Fibroblast of villous mesenchyme (primary cell): ENCODE measurements at regions not wholly inside any gene's neighbourhood (a gene's known extent, or its start where the extent isn't known, plus 50 kb on each side); places are given as distances from the start of the nearest gene placed in this dataset.
"Not testable (repeated sequence)": the region's sequence is repeated elsewhere in the genome, so short reads cannot be mapped to it uniquely, and the experiment has no call there.

Experiments used
- DNase-seq: peaks from one replicate; pipeline ENCODE4 v3.0.0-alpha.2; 2010; ENCODE audit warnings: low read depth
- H3K4me3 ChIP-seq: 2 replicates; pipeline ENCODE4 v1.5.1; 2011; ENCODE audit warnings: low read depth, mild to moderate bottlenecking, low read length
- TF ChIP-seq, protein P1 (sequence below): IDR thresholded peaks from 2 replicates; pipeline ENCODE4 v1.5.1; 2012; ENCODE audit warnings: low read depth, mild to moderate bottlenecking, low read length; ENCODE audit not compliant: insufficient read depth

- DNase-seq = no peak
- TF ChIP-seq, protein P1, sequence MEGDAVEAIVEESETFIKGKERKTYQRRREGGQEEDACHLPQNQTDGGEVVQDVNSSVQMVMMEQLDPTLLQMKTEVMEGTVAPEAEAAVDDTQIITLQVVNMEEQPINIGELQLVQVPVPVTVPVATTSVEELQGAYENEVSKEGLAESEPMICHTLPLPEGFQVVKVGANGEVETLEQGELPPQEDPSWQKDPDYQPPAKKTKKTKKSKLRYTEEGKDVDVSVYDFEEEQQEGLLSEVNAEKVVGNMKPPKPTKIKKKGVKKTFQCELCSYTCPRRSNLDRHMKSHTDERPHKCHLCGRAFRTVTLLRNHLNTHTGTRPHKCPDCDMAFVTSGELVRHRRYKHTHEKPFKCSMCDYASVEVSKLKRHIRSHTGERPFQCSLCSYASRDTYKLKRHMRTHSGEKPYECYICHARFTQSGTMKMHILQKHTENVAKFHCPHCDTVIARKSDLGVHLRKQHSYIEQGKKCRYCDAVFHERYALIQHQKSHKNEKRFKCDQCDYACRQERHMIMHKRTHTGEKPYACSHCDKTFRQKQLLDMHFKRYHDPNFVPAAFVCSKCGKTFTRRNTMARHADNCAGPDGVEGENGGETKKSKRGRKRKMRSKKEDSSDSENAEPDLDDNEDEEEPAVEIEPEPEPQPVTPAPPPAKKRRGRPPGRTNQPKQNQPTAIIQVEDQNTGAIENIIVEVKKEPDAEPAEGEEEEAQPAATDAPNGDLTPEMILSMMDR = no peak
- H3K4me3 ChIP-seq = no peak overlapping the region
These were observed 364.5 kb upstream of the BOD1L1 start for GRCh38 chr4:13992041-13992440.

DNA sequence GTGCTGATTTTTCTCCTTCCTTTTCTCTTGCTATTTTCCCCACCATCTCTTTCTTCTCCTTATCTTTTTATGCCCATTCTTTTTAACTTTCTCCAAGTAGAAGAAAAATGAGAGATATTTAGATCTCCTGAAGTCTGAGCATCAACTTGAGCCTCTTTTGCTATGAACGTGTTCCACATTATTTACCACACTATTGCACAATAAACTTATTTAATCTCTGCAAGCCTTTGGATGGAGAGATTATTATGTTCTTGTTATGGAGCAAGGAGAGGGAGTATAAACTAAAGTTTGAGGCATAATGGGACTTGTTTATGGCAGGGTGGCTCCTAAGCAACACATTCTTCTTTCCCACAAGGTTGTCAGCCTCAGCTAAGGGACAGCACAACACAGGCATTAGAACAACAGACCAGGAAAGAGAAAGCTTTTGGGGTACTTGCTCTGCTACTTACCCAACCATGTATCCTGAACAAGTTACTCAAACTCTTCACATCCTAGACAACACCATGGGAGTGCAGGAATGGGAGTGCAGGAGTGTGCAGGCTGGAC, 365.5 kb upstream of the BOD1L1 start:
- peak; percentile 63 for DNase-seq
- no peak overlapping the region for H3K4me3 ChIP-seq
- TF ChIP-seq, protein P1 = no peak

GRCh38 chr4:13994016-13994415, 366.5 kb upstream of the BOD1L1 start:
- no peak overlapping the region for H3K4me3 ChIP-seq
- no peak for DNase-seq
- TF ChIP-seq, protein P1 = no peak

- H3K4me3 ChIP-seq = no peak overlapping the region
- no peak for DNase-seq
- TF ChIP-seq, protein P1 = no peak
These were observed 371.4 kb upstream of the BOD1L1 start for GRCh38 chr4:13998850-13999445.

DNA sequence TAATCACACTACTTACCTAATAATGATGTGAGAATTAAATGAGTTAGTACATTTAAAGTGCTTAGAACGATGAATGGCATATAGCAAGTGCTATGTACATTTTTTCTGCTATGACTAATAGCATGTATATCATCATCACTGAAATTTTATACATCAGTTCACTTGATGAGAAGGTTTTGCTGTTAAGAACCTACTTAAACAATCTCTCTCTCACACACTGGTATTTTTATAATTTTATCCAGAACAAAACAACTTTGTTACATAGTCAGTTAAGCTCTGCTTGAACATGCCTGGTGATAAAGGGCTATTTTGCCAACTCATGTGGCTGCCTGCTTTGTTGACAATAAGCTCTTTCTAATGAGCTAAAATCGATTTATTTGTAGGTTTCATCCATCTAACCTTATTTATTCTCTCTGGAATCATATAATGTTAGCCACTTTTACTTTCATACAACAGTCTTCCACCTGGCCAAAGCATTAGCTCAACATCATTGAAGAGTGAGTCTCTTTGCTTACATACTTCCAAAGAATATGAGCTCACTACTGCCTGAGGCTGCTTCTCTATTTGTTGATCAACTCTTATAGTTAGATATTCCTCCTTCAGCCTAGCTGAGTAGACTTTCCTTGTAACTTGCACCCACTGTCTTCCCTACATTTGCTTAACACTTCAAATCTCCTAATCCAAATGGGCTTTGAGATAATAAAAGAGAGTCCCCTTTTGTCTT, 372.7 kb upstream of the BOD1L1 start:
- H3K4me3 ChIP-seq = no peak overlapping the region
- TF ChIP-seq, protein P1 = no peak
- DNase-seq = no peak

DNA sequence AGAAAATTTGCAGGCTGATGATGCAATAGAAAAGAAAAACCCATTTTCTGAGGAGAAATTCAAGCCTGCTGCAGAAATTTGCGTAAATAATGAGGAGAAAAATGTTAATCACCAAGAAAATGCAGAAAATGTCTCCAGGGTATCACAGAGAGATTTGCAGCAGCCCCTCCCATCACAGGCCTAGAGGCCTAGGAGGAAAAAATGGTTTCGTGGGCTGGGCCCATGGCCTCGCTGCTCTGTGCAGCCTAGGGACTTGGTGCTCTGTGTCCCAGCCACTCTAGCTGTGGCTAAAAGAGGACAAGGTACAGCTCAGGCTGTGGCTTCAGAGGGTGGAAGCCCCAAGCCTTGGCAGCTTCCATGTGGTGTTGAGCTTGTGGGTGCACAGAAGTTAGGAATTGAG, 374.8 kb upstream of the BOD1L1 start:
- not testable (repeated sequence) for DNase-seq, H3K4me3 ChIP-seq

- TF ChIP-seq, protein P1 = no peak
- H3K4me3 ChIP-seq = no peak overlapping the region
- DNase-seq = no peak
These were observed 381.0 kb upstream of the BOD1L1 start for GRCh38 chr4:14008494-14008893.
